Endothelial cell (in vitro differentiated cells): ENCODE measurements at regions not wholly inside any gene's neighbourhood (a gene's known extent, or its start where the extent isn't known, plus 50 kb on each side); places are given as distances from the start of the nearest gene placed in this dataset.

ENCODE experiments used
- DNase-seq: peaks from one replicate; pipeline ENCODE4 v3.0.0; 2021; ENCODE audit warnings: low spot score
- H3K27ac Mint-ChIP-seq: one replicate; pipeline ENCODE4 v1.8.0; 2021; ENCODE audit warnings: mixed read lengths, inconsistent platforms; ENCODE audit not compliant: unreplicated experiment
- H3K27me3 Mint-ChIP-seq: one replicate; pipeline ENCODE4 v1.8.0; 2021; ENCODE audit warnings: mild to moderate bottlenecking, moderate library complexity, mixed read lengths, inconsistent platforms; ENCODE audit not compliant: unreplicated experiment
- H3K36me3 Mint-ChIP-seq: one replicate; pipeline ENCODE4 v1.8.0; 2021; ENCODE audit warnings: mild to moderate bottlenecking, low read depth, mixed read lengths, inconsistent platforms; ENCODE audit not compliant: unreplicated experiment
- H3K4me1 Mint-ChIP-seq: one replicate; pipeline ENCODE4 v1.8.0; 2021; ENCODE audit warnings: mild to moderate bottlenecking, mixed read lengths, inconsistent platforms; ENCODE audit not compliant: unreplicated experiment
- H3K4me3 Mint-ChIP-seq: one replicate; pipeline ENCODE4 v1.8.0; 2021; ENCODE audit warnings: mild to moderate bottlenecking, mixed read lengths, inconsistent platforms; ENCODE audit not compliant: unreplicated experiment
- H3K9me3 Mint-ChIP-seq: one replicate; pipeline ENCODE4 v1.8.0; 2021; ENCODE audit warnings: mixed read lengths, inconsistent platforms; ENCODE audit not compliant: unreplicated experiment
- TF ChIP-seq, protein P1 (sequence below): fragments of 200-600 bp; sonication (generic); IDR thresholded peaks from one replicate; pipeline ENCODE4 v1.5.0; 2021; ENCODE audit warnings: antibody characterized with exemption; ENCODE audit not compliant: unreplicated experiment

DNA sequence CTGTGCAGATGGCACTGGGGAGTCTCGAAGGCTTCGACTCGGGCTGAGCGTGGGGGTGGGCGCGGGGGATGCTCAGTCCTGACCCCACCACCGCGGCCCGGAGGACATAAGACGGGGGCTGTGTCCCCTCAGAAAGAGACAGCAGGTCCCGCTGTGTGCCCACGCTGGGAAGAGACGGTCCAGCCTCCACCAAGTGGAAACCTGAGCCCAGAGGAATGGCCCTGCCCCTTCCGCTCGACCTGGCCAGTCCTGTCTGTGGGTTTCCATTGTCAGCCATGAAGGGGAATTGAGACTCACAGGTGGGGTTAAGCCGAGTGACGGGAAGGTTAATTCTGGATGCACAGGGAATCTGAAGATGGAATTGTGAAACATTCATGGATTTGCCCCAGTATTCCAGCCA lies 442.7 kb downstream of the PREX1 start:
- H3K4me1 Mint-ChIP-seq: no peaks in the 10 kb centered on the region
- H3K36me3 Mint-ChIP-seq: no peaks in the 10 kb centered on the region
- no peak overlapping the region for H3K4me3 Mint-ChIP-seq
- TF ChIP-seq, protein P1, sequence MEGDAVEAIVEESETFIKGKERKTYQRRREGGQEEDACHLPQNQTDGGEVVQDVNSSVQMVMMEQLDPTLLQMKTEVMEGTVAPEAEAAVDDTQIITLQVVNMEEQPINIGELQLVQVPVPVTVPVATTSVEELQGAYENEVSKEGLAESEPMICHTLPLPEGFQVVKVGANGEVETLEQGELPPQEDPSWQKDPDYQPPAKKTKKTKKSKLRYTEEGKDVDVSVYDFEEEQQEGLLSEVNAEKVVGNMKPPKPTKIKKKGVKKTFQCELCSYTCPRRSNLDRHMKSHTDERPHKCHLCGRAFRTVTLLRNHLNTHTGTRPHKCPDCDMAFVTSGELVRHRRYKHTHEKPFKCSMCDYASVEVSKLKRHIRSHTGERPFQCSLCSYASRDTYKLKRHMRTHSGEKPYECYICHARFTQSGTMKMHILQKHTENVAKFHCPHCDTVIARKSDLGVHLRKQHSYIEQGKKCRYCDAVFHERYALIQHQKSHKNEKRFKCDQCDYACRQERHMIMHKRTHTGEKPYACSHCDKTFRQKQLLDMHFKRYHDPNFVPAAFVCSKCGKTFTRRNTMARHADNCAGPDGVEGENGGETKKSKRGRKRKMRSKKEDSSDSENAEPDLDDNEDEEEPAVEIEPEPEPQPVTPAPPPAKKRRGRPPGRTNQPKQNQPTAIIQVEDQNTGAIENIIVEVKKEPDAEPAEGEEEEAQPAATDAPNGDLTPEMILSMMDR: no peak
- DNase-seq: no peak
- peaks cover 1% of the 10 kb centered on the region for H3K27me3 Mint-ChIP-seq
- H3K27ac Mint-ChIP-seq: no peak overlapping the region
- H3K9me3 Mint-ChIP-seq: peaks cover under 1% of the 10 kb centered on the region

DNA sequence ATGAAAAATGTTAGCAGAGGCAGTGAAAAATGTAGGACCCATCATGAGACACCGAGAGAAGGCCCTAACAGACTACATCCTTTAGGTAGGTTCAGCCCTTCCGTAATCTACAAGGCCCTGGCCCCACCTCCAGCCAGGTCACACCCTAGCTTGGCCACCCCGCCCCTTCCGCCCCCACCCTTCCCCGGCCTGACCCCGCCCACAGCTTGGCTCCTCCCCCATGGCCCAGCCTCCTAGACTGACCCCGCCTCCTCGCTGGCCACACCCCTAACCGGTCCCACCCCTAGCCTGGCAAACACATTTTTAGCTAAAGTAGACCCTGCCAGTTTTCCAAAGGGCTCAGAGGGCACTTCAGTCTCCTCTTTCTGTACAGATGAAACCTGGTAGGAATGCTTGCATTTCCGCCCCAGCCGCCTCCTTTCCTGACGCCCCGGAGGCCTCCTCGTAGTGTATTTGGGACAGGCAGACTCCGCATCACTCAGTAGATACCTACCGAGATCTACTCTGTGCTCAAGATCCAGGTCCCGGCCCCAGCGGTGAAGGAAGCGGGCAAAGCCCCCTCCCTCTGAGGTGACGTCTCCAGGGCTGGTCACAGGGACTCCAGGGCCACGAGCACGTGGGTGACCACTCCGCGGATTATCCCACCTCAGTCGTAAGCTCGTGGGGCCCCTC lies 443.5 kb downstream of the PREX1 start:
- no peak for DNase-seq
- Mint-ChIP-seq H3K27me3 (peaks cover 1% of the 10 kb centered on the region), H3K27ac (no peak overlapping the region), H3K9me3 (no peaks in the 10 kb centered on the region), H3K4me1 (no peaks in the 10 kb centered on the region), H3K36me3 (no peaks in the 10 kb centered on the region), H3K4me3 (no peak overlapping the region)
- TF ChIP-seq, protein P1: no peak

DNA sequence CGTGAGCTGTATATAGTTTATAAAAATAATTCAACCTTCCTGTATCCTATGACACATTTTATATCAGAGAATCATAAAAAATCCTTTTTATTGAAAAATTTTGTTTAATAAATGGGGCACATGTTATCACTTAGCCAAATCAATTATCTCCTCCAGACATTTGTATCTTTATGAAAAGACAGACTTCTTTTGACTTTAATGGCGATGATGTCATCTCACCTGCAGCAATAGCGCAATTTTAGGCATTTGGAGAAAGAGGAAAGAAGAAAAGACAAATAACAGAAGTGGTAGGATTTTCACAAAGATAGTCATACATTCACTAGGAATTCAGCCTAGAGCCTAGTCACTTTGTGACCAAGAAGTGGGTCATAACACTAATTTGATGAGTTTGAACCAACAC lies 444.5 kb downstream of the PREX1 start:
- Mint-ChIP-seq H3K27me3 (peaks cover 1% of the 10 kb centered on the region), H3K4me3 (no peak overlapping the region), H3K4me1 (no peaks in the 10 kb centered on the region), H3K9me3 (no peaks in the 10 kb centered on the region), H3K27ac (no peak overlapping the region), H3K36me3 (no peaks in the 10 kb centered on the region)
- TF ChIP-seq, protein P1: no peak
- DNase-seq: no peak

DNA sequence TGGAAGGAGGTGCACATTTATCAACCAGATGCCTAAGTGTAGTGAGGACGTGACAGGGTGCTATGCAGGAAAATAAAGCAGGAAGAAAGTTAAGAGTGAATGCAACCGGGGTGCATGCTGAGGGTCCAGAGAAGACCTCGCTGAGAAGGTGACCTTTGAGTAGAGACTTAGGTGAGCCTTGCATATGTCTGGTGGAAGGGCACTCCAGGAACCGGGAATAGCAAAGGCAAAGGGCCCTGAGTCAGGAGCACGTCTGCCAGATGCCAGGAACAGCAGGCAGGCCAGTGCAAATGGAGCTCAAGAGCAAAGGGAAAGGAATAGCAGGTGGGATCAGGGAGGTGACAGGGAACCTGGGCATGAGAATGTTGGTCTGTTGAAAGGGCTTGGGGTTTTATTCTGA lies 445.5 kb downstream of the PREX1 start:
- H3K36me3 Mint-ChIP-seq: no peaks in the 10 kb centered on the region
- DNase-seq: no peak
- no peak overlapping the region for H3K4me3 Mint-ChIP-seq
- no peaks in the 10 kb centered on the region for H3K4me1 Mint-ChIP-seq
- no peak overlapping the region for H3K27ac Mint-ChIP-seq
- H3K9me3 Mint-ChIP-seq: no peaks in the 10 kb centered on the region
- peaks cover under 1% of the 10 kb centered on the region for H3K27me3 Mint-ChIP-seq
- TF ChIP-seq, protein P1: no peak

DNA sequence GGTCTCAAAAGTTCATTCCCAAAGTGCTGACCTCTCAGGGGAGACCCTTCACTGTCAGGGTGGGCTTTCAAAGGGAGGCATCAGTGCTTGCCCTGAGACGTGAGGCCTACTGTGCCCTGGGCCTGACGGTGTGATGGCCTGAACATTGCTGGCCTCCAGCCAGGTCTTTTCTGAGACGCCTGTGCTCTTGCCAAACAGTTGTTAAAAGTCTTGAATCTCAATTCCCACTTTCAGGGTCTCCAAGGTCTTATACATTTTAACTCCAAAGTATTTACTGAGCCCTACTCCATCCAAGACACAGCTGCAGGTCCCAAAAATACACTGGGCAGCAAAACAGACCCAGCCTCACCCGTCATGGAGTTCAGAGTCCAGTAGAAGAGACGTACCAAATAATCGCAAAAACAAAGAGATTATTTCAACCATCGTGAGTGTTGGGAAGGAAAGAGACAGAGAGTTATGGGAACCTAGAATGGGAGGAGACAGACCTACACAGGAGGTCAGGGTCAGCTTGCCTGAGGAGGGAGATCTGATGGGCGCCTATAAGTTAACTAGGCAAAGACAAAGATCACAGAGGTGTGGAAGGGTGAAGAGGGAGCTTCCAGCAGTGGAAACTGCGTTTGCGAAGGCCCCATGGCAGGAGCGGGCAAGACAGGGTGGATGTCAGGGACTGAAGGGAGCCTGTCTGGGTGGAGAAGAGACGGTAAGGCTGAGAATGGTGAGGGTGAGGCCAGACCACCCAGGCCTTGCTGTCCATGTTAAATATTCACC lies 446.3 kb downstream of the PREX1 start:
- Mint-ChIP-seq H3K4me1 (no peaks in the 10 kb centered on the region), H3K36me3 (no peaks in the 10 kb centered on the region), H3K4me3 (peak overlapping the region; percentile 32), H3K27ac (no peak overlapping the region), H3K27me3 (peaks cover 2% of the 10 kb centered on the region), H3K9me3 (no peaks in the 10 kb centered on the region)
- TF ChIP-seq, protein P1: no peak
- no peak for DNase-seq
